RWPE2 (cell line): ENCODE measurements at regions not wholly inside any gene's neighbourhood (a gene's known extent, or its start where the extent isn't known, plus 50 kb on each side); places are given as distances from the start of the nearest gene placed in this dataset.
"Not testable (repeated sequence)": the region's sequence is repeated elsewhere in the genome, so short reads cannot be mapped to it uniquely, and the experiment has no call there.

Source experiments
- ATAC-seq: fragments of 200-7000 bp; cut with Tn5 transposase; 3 replicates; pipeline ENCODE4 v1.9.1; 2021; ENCODE audit warnings: low read depth
- DNase-seq: peaks from one replicate; pipeline ENCODE4 v3.0.0-alpha.2; 2020; ENCODE audit warnings: low spot score
- H3K27ac ChIP-seq: fragments of 450-650 bp; 2 replicates; pipeline ENCODE4 v1.5.1; 2017; ENCODE audit warnings: mild to moderate bottlenecking; ENCODE audit not compliant: poor library complexity, severe bottlenecking
- H3K27me3 ChIP-seq: fragments of 250-450 bp; sonication (Bioruptor Pico); 2 replicates; pipeline ENCODE4 v1.5.1; 2021; ENCODE audit warnings: mild to moderate bottlenecking, moderate library complexity; ENCODE audit not compliant: insufficient read depth, poor library complexity, severe bottlenecking
- H3K36me3 ChIP-seq: fragments of 250-450 bp; sonication (Bioruptor Pico); 2 replicates; pipeline ENCODE4 v1.5.1; 2020; ENCODE audit warnings: low read depth, mild to moderate bottlenecking, moderate library complexity
- H3K4me1 ChIP-seq: fragments of 250-450 bp; sonication (Bioruptor Pico); 2 replicates; pipeline ENCODE4 v1.5.1; 2021; ENCODE audit warnings: mild to moderate bottlenecking, moderate library complexity; ENCODE audit not compliant: insufficient read depth, poor library complexity, severe bottlenecking
- H3K4me3 ChIP-seq: fragments of 250-450 bp; sonication (Bioruptor Pico); 2 replicates; pipeline ENCODE4 v1.5.1; 2021; ENCODE audit warnings: mild to moderate bottlenecking, moderate library complexity; ENCODE audit not compliant: severe bottlenecking
- H3K9me3 ChIP-seq: fragments of 250-450 bp; sonication (Bioruptor Pico); 2 replicates; pipeline ENCODE4 v1.5.1; 2021; ENCODE audit warnings: mild to moderate bottlenecking, moderate library complexity; ENCODE audit not compliant: severe bottlenecking
- CTCF ChIP-seq: fragments of 450-650 bp; IDR thresholded peaks from one replicate; pipeline ENCODE4 v1.5.1; 2017; ENCODE audit warnings: mild to moderate bottlenecking, moderate library complexity; ENCODE audit not compliant: poor library complexity, severe bottlenecking

DNA sequence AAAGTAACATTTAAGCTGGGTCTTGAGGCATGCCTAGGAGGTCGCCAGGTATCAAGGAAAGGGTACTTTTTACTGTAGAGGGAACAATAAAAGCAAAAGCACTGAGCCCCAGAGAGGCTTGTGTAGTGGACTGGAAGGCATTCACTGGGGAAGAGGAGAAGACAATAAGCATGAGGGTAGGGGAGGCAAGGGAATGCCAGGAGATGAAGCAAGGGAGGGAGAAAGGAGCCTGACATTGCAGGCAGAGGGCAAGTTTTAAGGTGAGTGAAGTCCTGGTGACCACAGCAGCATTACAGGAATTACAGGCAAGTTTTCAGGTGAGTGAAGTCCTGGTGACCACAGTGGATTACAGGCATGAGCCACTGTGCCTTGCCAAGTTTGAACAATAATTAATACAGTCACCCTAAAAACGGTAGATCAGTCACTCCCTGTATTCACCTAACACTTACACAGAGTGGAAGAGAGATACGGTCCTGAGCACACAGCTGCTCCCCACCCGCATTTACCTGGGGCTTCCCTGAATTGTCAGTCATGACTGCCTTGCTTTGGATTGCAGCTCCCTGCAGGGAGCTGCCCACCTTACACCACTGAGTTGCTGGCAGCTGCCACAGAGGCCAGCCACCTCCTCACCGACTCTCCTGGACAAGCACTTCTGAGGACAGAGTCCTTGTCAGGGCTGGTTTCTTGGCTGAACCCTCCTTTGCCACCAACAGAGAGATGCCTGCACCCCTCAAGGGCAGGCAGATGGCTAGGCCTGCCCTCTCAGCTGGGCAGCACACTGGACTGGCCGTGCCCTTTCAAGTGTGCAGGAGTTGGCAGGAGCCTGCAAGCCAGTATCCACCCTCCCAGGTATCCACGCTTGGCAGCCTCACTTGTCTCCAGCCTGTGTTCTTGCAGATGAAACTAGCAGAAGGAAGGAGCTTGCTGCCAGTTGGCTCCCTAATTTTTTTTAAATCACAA is 59.0 kb upstream of the KCNK12 start:
- Histone ChIP-seq H3K4me1 (peaks cover 12% of the 10 kb centered on the region), H3K27ac (no peak overlapping the region), H3K36me3 (no peaks in the 10 kb centered on the region), H3K27me3 (no peaks in the 10 kb centered on the region), H3K9me3 (no peaks in the 10 kb centered on the region), H3K4me3 (no peak overlapping the region)
- ATAC-seq (no peak), DNase-seq (no peak)
- no peak for TF ChIP-seq CTCF

DNA sequence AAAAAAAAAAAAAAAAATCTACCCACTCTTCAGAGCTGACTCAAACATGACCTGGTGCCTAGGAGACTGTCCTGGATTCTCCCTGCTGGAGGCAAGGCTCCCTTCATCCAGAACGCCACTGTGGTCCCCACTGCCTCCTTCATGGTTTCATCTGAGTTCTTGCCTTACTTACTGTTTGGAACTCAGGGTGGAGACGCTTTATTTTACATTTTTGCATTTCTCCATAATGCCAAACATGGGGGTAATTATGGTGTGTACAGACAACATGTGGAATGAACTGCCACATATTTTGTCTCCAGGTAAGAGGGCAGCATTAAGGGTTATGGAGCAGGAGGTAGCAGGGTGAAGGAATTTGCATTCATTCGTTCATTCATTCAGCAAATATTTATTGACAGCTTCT is 58.1 kb upstream of the KCNK12 start:
- TF ChIP-seq CTCF, result no peak
- no peak for ATAC-seq

GRCh38 chr2:47626664-47627063 is 55.9 kb upstream of the KCNK12 start:
- Histone ChIP-seq H3K9me3 (no peaks in the 10 kb centered on the region), H3K4me3 (no peak overlapping the region), H3K27ac (no peak overlapping the region), H3K4me1 (peaks cover 4% of the 10 kb centered on the region), H3K36me3 (no peaks in the 10 kb centered on the region), H3K27me3 (no peaks in the 10 kb centered on the region)
- DNase-seq, result no peak
- TF ChIP-seq CTCF, result no peak
- no peak for ATAC-seq

More for the DNA sequence above, 58.1 kb upstream of the KCNK12 start:
- no peak for DNase-seq
- Histone ChIP-seq H3K27me3 (no peaks in the 10 kb centered on the region), H3K36me3 (no peaks in the 10 kb centered on the region), H3K4me3 (no peak overlapping the region), H3K9me3 (no peaks in the 10 kb centered on the region), H3K27ac (no peak overlapping the region), H3K4me1 (peaks cover 12% of the 10 kb centered on the region)

DNA sequence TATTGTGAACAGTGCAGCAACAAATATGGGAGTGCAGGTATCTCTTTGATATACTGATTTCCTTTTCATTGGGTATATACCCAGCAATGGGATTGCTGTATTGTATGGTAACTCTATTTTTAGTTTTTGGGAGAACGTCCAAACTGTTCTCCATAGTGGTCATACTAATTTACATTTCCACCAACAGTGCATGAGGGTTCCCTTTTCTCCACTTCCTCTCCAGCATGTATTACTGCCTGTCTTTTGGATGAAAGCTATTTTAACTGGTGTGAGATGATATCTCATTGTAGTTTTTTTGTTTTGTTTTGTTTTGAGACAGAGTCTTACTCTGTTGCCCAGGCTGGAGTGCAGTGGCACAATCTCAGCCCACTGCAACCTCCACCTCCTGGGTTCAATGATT is 52.4 kb upstream of the KCNK12 start:
- not testable (repeated sequence) for DNase-seq, H3K27me3 ChIP-seq

GRCh38 chr2:47620770-47621437 is 50.1 kb upstream of the KCNK12 start:
- DNase-seq (no peak), ATAC-seq (no peak)
- H3K27ac ChIP-seq, result no peak overlapping the region
- no peaks in the 10 kb centered on the region for H3K36me3 ChIP-seq
- H3K4me3 ChIP-seq, result no peak overlapping the region
- H3K9me3 ChIP-seq, result no peaks in the 10 kb centered on the region
- H3K27me3 ChIP-seq, result no peaks in the 10 kb centered on the region
- H3K4me1 ChIP-seq, result no peaks in the 10 kb centered on the region
- no peak for TF ChIP-seq CTCF

More for the DNA sequence above, 52.4 kb upstream of the KCNK12 start:
- H3K27ac ChIP-seq, H3K9me3 ChIP-seq, ATAC-seq, H3K4me3 ChIP-seq, H3K36me3 ChIP-seq, H3K4me1 ChIP-seq: not testable (repeated sequence)
